ENCODE measurements at regions not wholly inside any gene's neighbourhood (a gene's known extent, or its start where the extent isn't known, plus 50 kb on each side); places are given as distances from the start of the nearest gene placed in this dataset.

DNA sequence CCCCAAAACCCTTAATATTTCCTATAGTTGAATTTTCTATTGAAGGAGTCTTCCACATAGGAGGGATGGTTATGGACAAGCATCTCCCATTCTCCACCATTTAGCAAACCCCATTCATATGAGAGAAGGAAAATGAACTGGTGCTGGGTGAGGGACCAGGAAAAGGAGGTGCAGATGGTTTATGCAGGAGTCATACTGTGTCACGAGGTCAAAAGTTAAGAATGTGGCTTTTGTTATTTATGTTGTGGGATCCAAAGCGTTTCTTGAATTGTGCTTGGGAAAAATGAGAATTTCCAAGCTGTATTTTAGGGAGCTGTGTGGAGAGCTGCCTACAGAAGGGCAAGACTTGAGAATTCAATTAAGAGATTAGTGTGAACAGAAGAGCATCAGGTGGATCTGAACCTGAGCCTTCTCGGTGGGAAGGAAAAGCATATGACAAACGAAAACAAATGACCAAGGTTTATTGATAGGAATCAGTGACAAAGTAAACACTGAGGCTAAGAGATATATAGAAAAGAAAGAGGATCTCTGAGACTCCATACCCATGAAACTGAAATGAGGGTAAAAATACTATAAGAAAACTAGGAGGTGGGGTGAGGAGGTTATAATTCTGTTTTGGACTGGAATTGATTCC, 473.3 kb upstream of the NR2F2 start:
- TF ChIP-seq POLR2A (IDR thresholded peaks at IDR 0.05; ENCODE audit: low read depth, low read length) (no peak), POLR2AphosphoS5 (IDR thresholded peaks at IDR 0.05; ENCODE audit: low read depth, low read length) (no peak), TAF1 (IDR thresholded peaks at IDR 0.05; ENCODE audit: low read depth, low read length) (no peak)

All from GM12891 (cell line).